Activated CD4-positive, alpha-beta T cell treated with anti-CD3 and anti-CD28 coated beads, Interleukin-2, Interleukin-4, amounts not matched to agents 100 ng/mL and 50 ng/mL, durations not matched to agents 16 hours and 8 hours (primary cell): ENCODE measurements at regions not wholly inside any gene's neighbourhood (a gene's known extent, or its start where the extent isn't known, plus 50 kb on each side); places are given as distances from the start of the nearest gene placed in this dataset.

Experiments
- DNase-seq: peaks from one replicate; pipeline ENCODE4 v3.0.0-alpha.2; 2020; ENCODE audit warnings: low spot score

- no peak for DNase-seq
Observed at GRCh38 chr12:104858611-104859543, 99.2 kb downstream of the SLC41A2 start.

GRCh38 chr12:104856531-104856930, 101.6 kb downstream of the SLC41A2 start:
- no peak for DNase-seq

- no peak for DNase-seq
Observed at GRCh38 chr12:104855599-104855998, 102.5 kb downstream of the SLC41A2 start.

- no peak for DNase-seq
Observed at GRCh38 chr12:104852896-104853295, 105.2 kb downstream of the SLC41A2 start.

GRCh38 chr12:104852102-104852501, 106.0 kb downstream of the SLC41A2 start:
- no peak for DNase-seq

GRCh38 chr12:104850781-104851180, 107.3 kb downstream of the SLC41A2 start:
- DNase-seq, result no peak

- DNase-seq, result no peak
Observed at GRCh38 chr12:104846056-104846767, 111.9 kb downstream of the SLC41A2 start.

- no peak for DNase-seq
Observed at GRCh38 chr12:104844123-104844522, 114.0 kb downstream of the SLC41A2 start.

- no peak for DNase-seq
Observed at GRCh38 chr12:104840262-104840661, 117.8 kb downstream of the SLC41A2 start.

GRCh38 chr12:104835317-104835716, 122.8 kb downstream of the SLC41A2 start:
- DNase-seq, result no peak

GRCh38 chr12:104834607-104835006, 123.5 kb downstream of the SLC41A2 start:
- no peak for DNase-seq

GRCh38 chr12:104833756-104834155, 124.3 kb downstream of the SLC41A2 start:
- DNase-seq, result no peak

GRCh38 chr12:104828015-104828414, 130.1 kb downstream of the SLC41A2 start:
- no peak for DNase-seq

- no peak for DNase-seq
Observed at GRCh38 chr12:104827587-104827986, 130.5 kb downstream of the SLC41A2 start.

GRCh38 chr12:104825408-104825807, 132.7 kb downstream of the SLC41A2 start:
- DNase-seq, result peak; percentile 7

GRCh38 chr12:104823985-104824461, 134.1 kb downstream of the SLC41A2 start:
- DNase-seq, result no peak

- DNase-seq, result no peak
Observed at GRCh38 chr12:104822941-104823340, 135.1 kb downstream of the SLC41A2 start.

- no peak for DNase-seq
Observed at GRCh38 chr12:104816845-104817503, 141.1 kb downstream of the SLC41A2 start.

- DNase-seq, result no peak
Observed at GRCh38 chr12:104815935-104816334, 142.2 kb downstream of the SLC41A2 start.

GRCh38 chr12:104814944-104815343, 143.1 kb downstream of the SLC41A2 start:
- no peak for DNase-seq
